ENCODE measurements at regions not wholly inside any gene's neighbourhood (a gene's known extent, or its start where the extent isn't known, plus 50 kb on each side); places are given as distances from the start of the nearest gene placed in this dataset.

DNA sequence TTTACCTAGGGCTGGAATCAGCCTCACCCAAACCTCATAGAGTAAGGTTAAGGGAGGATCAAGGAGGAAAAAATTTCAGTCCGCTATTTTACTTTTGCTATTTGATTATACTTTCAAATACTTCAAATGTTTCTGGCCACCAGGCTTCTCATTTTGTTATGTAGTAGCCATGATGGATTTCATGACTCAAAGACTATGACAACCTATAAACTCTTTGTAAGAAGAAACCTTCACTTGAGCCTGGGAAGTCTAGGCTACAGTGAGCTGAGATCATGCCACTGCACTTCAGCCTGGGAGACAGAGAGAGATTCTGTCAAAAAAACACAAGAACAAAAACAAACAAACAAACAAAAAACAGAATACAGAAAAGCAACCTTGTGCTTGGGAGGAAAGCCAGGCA is 293.6 kb upstream of the TNC start:
- TF ChIP-seq, protein P1, sequence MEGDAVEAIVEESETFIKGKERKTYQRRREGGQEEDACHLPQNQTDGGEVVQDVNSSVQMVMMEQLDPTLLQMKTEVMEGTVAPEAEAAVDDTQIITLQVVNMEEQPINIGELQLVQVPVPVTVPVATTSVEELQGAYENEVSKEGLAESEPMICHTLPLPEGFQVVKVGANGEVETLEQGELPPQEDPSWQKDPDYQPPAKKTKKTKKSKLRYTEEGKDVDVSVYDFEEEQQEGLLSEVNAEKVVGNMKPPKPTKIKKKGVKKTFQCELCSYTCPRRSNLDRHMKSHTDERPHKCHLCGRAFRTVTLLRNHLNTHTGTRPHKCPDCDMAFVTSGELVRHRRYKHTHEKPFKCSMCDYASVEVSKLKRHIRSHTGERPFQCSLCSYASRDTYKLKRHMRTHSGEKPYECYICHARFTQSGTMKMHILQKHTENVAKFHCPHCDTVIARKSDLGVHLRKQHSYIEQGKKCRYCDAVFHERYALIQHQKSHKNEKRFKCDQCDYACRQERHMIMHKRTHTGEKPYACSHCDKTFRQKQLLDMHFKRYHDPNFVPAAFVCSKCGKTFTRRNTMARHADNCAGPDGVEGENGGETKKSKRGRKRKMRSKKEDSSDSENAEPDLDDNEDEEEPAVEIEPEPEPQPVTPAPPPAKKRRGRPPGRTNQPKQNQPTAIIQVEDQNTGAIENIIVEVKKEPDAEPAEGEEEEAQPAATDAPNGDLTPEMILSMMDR (IDR thresholded peaks at IDR 0.05): no peak
- no peaks in the 10 kb centered on the region for H3K27me3 ChIP-seq
- H3K27ac ChIP-seq: no peak overlapping the region
- intact Hi-C loops (cut with DNase I): no loop called here
- DNase-seq (no peak), ATAC-seq (no peak)
- H3K4me3 ChIP-seq: no peak overlapping the region
- H3K4me1 ChIP-seq: no peaks in the 10 kb centered on the region
- no peaks in the 10 kb centered on the region for H3K9me3 ChIP-seq
- H3K36me3 ChIP-seq: no peaks in the 10 kb centered on the region

DNA sequence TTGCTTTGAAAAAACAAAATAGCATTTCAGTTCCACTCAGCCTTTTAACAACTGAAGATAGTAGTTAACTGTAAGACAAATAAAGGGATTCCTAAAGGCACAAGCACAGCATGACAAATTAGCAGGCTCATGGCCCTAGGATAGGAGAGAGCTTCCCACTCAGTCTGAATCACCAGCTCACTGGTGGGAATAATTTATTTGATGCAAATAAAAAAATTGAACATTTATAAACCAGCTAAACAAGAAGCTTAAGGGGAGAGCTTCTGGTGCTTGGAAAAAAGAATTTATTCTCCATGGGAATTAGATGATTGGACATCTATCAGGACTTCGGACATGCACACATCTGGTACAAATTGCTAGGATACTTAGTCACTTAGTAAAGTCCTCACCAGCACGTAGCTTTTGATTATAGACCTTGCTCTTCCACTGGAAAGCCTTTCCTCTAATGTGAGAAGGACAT is 294.1 kb upstream of the TNC start:
- H3K36me3 ChIP-seq: no peaks in the 10 kb centered on the region
- ATAC-seq (no peak), DNase-seq (no peak)
- TF ChIP-seq, protein P1 (IDR thresholded peaks at IDR 0.05): no peak
- no peak overlapping the region for H3K4me3 ChIP-seq
- intact Hi-C loops (cut with DNase I): no loop called here
- no peaks in the 10 kb centered on the region for H3K9me3 ChIP-seq
- no peaks in the 10 kb centered on the region for H3K4me1 ChIP-seq
- no peak overlapping the region for H3K27ac ChIP-seq
- no peaks in the 10 kb centered on the region for H3K27me3 ChIP-seq

DNA sequence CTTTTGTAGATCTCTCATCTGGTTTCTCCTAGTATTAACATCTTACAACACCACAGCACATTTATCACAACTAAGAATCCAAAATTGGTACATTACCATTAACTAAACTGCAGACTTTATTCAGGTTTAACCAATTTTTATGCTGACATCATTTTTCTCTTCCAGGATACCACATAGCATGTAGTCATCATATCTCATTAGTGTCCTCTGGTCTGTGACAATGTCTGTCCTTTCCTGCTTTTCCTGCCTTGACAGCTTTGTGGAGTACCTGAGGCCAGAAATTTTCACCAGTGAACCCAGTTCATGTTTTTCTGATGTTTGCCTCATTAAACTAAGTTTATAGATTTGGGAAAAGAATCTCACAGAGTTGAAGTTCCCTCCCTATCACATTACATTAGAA is 294.7 kb upstream of the TNC start:
- H3K27me3 ChIP-seq: no peaks in the 10 kb centered on the region
- H3K36me3 ChIP-seq: no peaks in the 10 kb centered on the region
- intact Hi-C loops (cut with DNase I): no loop called here
- H3K4me1 ChIP-seq: no peaks in the 10 kb centered on the region
- H3K9me3 ChIP-seq: no peaks in the 10 kb centered on the region
- H3K27ac ChIP-seq: no peak overlapping the region
- TF ChIP-seq, protein P1 (IDR thresholded peaks at IDR 0.05): no peak
- no peak for ATAC-seq
- no peak for DNase-seq
- H3K4me3 ChIP-seq: no peak overlapping the region

DNA sequence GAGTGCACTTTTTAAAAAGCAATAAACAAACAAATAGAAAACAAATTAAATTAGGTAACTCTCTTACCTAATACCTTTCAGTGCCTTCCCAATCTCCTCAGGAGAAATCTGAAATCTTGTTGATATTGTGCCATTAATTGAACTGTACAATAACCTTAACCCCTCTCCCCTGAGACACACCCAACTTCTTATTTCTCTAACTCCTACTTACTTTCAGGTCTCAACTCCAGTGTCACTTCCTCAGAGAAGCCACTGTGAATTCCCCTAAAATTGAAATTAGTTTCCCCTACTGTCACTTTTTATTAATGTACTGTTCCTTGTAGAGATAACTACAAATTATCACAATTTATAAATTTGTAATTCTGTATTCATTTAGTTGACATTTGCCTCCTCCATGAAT is 295.3 kb upstream of the TNC start:
- DNase-seq (no peak), ATAC-seq (no peak)
- intact Hi-C loops (cut with DNase I): no loop called here
- H3K36me3 ChIP-seq: no peaks in the 10 kb centered on the region
- H3K9me3 ChIP-seq: no peaks in the 10 kb centered on the region
- no peak overlapping the region for H3K27ac ChIP-seq
- no peaks in the 10 kb centered on the region for H3K4me1 ChIP-seq
- H3K27me3 ChIP-seq: no peaks in the 10 kb centered on the region
- TF ChIP-seq, protein P1 (IDR thresholded peaks at IDR 0.05): no peak
- no peak overlapping the region for H3K4me3 ChIP-seq

DNA sequence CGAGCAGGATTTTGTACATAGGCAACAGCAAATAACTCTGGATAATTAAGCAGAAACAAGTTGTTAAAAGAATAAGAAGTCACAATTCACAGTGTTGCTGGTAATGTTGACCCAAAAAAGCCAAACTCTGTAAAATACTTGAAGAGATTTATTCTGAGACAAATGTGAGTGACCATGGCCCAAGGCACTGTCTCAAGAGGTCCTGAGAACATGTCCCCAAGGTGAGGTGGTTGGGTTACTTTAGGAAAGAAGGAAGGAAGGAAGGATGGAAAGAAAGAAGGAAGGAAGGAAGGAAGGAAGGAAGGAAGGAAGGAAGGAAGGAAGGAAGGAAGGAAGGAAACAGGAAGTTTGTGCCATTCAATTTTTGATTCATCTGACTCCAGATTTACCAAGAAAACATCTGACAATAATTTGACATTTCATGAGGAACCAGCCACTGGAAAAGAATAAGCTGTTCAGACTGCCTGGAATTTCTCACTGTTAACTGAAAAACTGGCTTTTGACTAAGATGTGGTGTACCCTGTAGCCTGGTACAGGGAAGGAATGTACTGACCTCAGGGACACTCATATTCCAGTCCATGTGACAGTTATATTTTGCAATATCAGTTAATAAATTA is 295.9 kb upstream of the TNC start:
- H3K27ac ChIP-seq: no peak overlapping the region
- TF ChIP-seq, protein P1 (IDR thresholded peaks at IDR 0.05): no peak
- H3K27me3 ChIP-seq: no peaks in the 10 kb centered on the region
- intact Hi-C loops (cut with DNase I): no loop called here
- H3K4me1 ChIP-seq: no peaks in the 10 kb centered on the region
- H3K36me3 ChIP-seq: no peaks in the 10 kb centered on the region
- DNase-seq (no peak), ATAC-seq (no peak)
- H3K9me3 ChIP-seq: no peaks in the 10 kb centered on the region
- no peak overlapping the region for H3K4me3 ChIP-seq

DNA sequence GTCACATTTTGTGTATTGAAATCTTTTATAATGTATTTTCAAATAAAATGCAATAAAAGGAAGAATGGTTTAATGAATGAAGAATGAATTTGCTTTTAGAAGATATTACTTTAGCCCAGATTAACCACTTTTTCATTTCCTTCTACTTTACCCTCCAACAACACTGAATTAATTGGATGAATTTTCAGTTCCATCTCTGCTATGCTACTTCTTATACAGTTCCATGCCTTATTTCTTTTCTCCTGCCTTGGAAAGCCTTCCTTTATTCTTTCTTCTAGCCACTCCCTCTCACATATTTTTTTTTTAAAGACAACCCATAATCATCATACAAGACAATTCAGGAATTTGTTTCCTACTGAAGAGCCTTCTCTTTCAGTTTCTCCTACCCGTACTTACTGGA is 296.6 kb upstream of the TNC start:
- intact Hi-C loops (cut with DNase I): no loop called here
- Histone ChIP-seq H3K9me3 (no peaks in the 10 kb centered on the region), H3K27ac (no peak overlapping the region), H3K4me1 (no peaks in the 10 kb centered on the region), H3K36me3 (no peaks in the 10 kb centered on the region), H3K4me3 (no peak overlapping the region), H3K27me3 (no peaks in the 10 kb centered on the region)
- ATAC-seq: no peak
- no peak for DNase-seq
- TF ChIP-seq, protein P1 (IDR thresholded peaks at IDR 0.05): no peak

Measured in upper lobe of right lung (tissue), 1 donor.